HG03460 (cell line): ENCODE measurements at regions not wholly inside any gene's neighbourhood (a gene's known extent, or its start where the extent isn't known, plus 50 kb on each side); places are given as distances from the start of the nearest gene placed in this dataset.
"Not testable (repeated sequence)": the region's sequence is repeated elsewhere in the genome, so short reads cannot be mapped to it uniquely, and the experiment has no call there.

Experiments used
- ATAC-seq: cut with Tn5 transposase; IDR thresholded peaks from one replicate; pipeline ENCODE4 v1.9.1; 2021; ENCODE audit not compliant: unreplicated experiment

GRCh38 chr12:105480162-105480561, 149.7 kb downstream of the C12orf75 start:
- no peak for ATAC-seq

- no peak for ATAC-seq
These were observed 151.2 kb downstream of the C12orf75 start for GRCh38 chr12:105481392-105482300.

- ATAC-seq, result no peak
These were observed 152.5 kb downstream of the C12orf75 start for GRCh38 chr12:105482951-105483350.

- no peak for ATAC-seq
These were observed 153.2 kb downstream of the C12orf75 start for GRCh38 chr12:105483691-105484090.

GRCh38 chr12:105485321-105485910, 154.9 kb downstream of the C12orf75 start:
- ATAC-seq, result no peak

- ATAC-seq, result no peak
These were observed 155.4 kb downstream of the C12orf75 start for GRCh38 chr12:105485921-105486320.

GRCh38 chr12:105487963-105488362, 157.5 kb downstream of the C12orf75 start:
- ATAC-seq, result no peak

- ATAC-seq, result no peak
These were observed 162.4 kb downstream of the C12orf75 start for GRCh38 chr12:105492591-105493545.

- ATAC-seq, result no peak
These were observed 168.7 kb downstream of the C12orf75 start for GRCh38 chr12:105499205-105499604.

GRCh38 chr12:105500676-105501075, 170.2 kb downstream of the C12orf75 start:
- ATAC-seq, result not testable (repeated sequence)

GRCh38 chr12:105502426-105502930, 172.0 kb downstream of the C12orf75 start:
- no peak for ATAC-seq

GRCh38 chr12:105503619-105504018, 173.1 kb downstream of the C12orf75 start:
- no peak for ATAC-seq

GRCh38 chr12:105504286-105504685, 173.8 kb downstream of the C12orf75 start:
- ATAC-seq, result no peak

- ATAC-seq, result no peak
These were observed 176.3 kb downstream of the C12orf75 start for GRCh38 chr12:105506678-105507310.

- ATAC-seq, result no peak
These were observed 177.0 kb downstream of the C12orf75 start for GRCh38 chr12:105507311-105508038.

- ATAC-seq, result no peak
These were observed 177.6 kb downstream of the C12orf75 start for GRCh38 chr12:105508096-105508495.

GRCh38 chr12:105510526-105510925, 180.0 kb downstream of the C12orf75 start:
- no peak for ATAC-seq

- not testable (repeated sequence) for ATAC-seq
These were observed 182.4 kb downstream of the C12orf75 start for GRCh38 chr12:105512861-105513260.

GRCh38 chr12:105522166-105522825, 191.8 kb downstream of the C12orf75 start:
- ATAC-seq, result no peak
